GM23338 (cell line): ENCODE measurements at regions not wholly inside any gene's neighbourhood (a gene's known extent, or its start where the extent isn't known, plus 50 kb on each side); places are given as distances from the start of the nearest gene placed in this dataset.
A peak's percentile ranks its signal among the peaks of the same experiment; 100 is the strongest.

Source experiments
- ATAC-seq: fragments of 200-7000 bp; cut with Tn5 transposase; 3 replicates; pipeline ENCODE4 v1.9.1; 2020
- DNase-seq: peaks from one replicate; pipeline ENCODE4 v3.0.0-alpha.2; 2015; ENCODE audit warnings: low spot score
- H2AFZ ChIP-seq: fragments of 200-600 bp; sonication (generic); 2 replicates; pipeline ENCODE4 v1.8.0; 2016; ENCODE audit warnings: antibody characterized with exemption, mild to moderate bottlenecking, moderate library complexity
- H3F3A ChIP-seq: fragments of 200-600 bp; sonication (generic); replicated peaks from 2 replicates; pipeline ENCODE4 v1.8.0; 2017; ENCODE audit warnings: antibody characterized with exemption, mixed run types, low read depth
- H3K27ac ChIP-seq: fragments of 200-600 bp; sonication (generic); 2 replicates; pipeline ENCODE4 v1.6.1; 2016; ENCODE audit warnings: low read depth
- H3K27me3 ChIP-seq: fragments of 200-600 bp; sonication (generic); 2 replicates; pipeline ENCODE4 v1.8.0; 2016; ENCODE audit warnings: mild to moderate bottlenecking, mixed run types, moderate library complexity; ENCODE audit not compliant: insufficient read depth
- H3K36me3 ChIP-seq: fragments of 200-600 bp; sonication (generic); 2 replicates; pipeline ENCODE4 v1.8.0; 2016; ENCODE audit warnings: mild to moderate bottlenecking; ENCODE audit not compliant: insufficient read depth
- H3K4me1 ChIP-seq: fragments of 200-600 bp; sonication (generic); 2 replicates; pipeline ENCODE4 v1.8.0; 2016; ENCODE audit warnings: mild to moderate bottlenecking, moderate library complexity; ENCODE audit not compliant: insufficient read depth
- H3K4me2 ChIP-seq: fragments of 200-600 bp; sonication (generic); 2 replicates; pipeline ENCODE4 v1.7.1; 2017; ENCODE audit warnings: mixed run types
- H3K4me3 ChIP-seq: fragments of 200-600 bp; sonication (generic); 2 replicates; pipeline ENCODE4 v1.6.1; 2016; ENCODE audit warnings: mixed run types
- H3K79me2 ChIP-seq: fragments of 200-600 bp; sonication (generic); replicated peaks from 2 replicates; pipeline ENCODE4 v1.8.0; 2017; ENCODE audit warnings: mild to moderate bottlenecking; ENCODE audit not compliant: insufficient read depth
- H3K9me2 ChIP-seq: fragments of 200-600 bp; sonication (generic); 2 replicates; pipeline ENCODE4 v1.8.0; 2017; ENCODE audit not compliant: insufficient read depth
- H4K20me1 ChIP-seq: fragments of 200-600 bp; sonication (generic); replicated peaks from 2 replicates; pipeline ENCODE4 v1.8.0; 2017; ENCODE audit warnings: mild to moderate bottlenecking; ENCODE audit not compliant: insufficient read depth
- H3K27ac Mint-ChIP-seq: 2 replicates; pipeline ENCODE4 v1.8.0; 2020; ENCODE audit warnings: inconsistent platforms, mild to moderate bottlenecking, moderate library complexity, mixed read lengths
- H3K27me3 Mint-ChIP-seq: 3 replicates; pipeline ENCODE4 v1.8.0; 2022; ENCODE audit warnings: low read depth, mild to moderate bottlenecking, moderate library complexity, mixed read lengths, inconsistent platforms; ENCODE audit not compliant: insufficient read depth, poor library complexity
- H3K36me3 Mint-ChIP-seq: 3 replicates; pipeline ENCODE4 v1.8.0; 2021; ENCODE audit warnings: low read depth, mild to moderate bottlenecking, inconsistent platforms, moderate library complexity, mixed read lengths
- H3K4me1 Mint-ChIP-seq: 3 replicates; pipeline ENCODE4 v1.8.0; 2020; ENCODE audit warnings: mild to moderate bottlenecking, inconsistent platforms, mixed read lengths
- H3K4me3 Mint-ChIP-seq: 3 replicates; pipeline ENCODE4 v1.8.0; 2021; ENCODE audit warnings: moderate library complexity, mild to moderate bottlenecking, inconsistent platforms, mixed read lengths
- H3K9me3 Mint-ChIP-seq: 3 replicates; pipeline ENCODE4 v1.8.0; 2020; ENCODE audit warnings: moderate library complexity, mild to moderate bottlenecking, inconsistent platforms, mixed read lengths
- CREB1 ChIP-seq: fragments of 250-450 bp; sonication (Bioruptor Pico); IDR thresholded peaks from 2 replicates; pipeline ENCODE4 v1.5.0; 2020; ENCODE audit warnings: low read depth, mild to moderate bottlenecking, moderate library complexity
- CTCF ChIP-seq, 2 experiments: fragments of 200-600 bp in 1 of 2; sonication (generic) in 1 of 2; conservative IDR thresholded peaks; 2 replicates each; pipeline versions ENCODE4 v1.5.1 to v1.6.1; 2016 to 2017; ENCODE audit warnings: antibody characterized with exemption in 2 of 2, low read depth in 2 of 2, mild to moderate bottlenecking in 2 of 2, moderate library complexity in 1 of 2
- ETS1 ChIP-seq: IDR thresholded peaks from 2 replicates; pipeline ENCODE4 v1.6.1; 2016; ENCODE audit warnings: antibody characterized with exemption
- EZH2 ChIP-seq: fragments of 200-600 bp; sonication (generic); IDR thresholded peaks from one replicate; pipeline ENCODE4 v1.8.0; 2017; ENCODE audit warnings: antibody characterized with exemption, mild to moderate bottlenecking, low read depth; ENCODE audit not compliant: unreplicated experiment
- EZH2phosphoT487 ChIP-seq: fragments of 200-600 bp; sonication (generic); IDR thresholded peaks from one replicate; pipeline ENCODE4 v1.8.1; 2018; ENCODE audit warnings: antibody characterized with exemption; ENCODE audit not compliant: unreplicated experiment
- JUNB ChIP-seq: IDR thresholded peaks from one replicate; pipeline ENCODE4 v1.6.1; 2016; ENCODE audit warnings: antibody characterized with exemption; ENCODE audit not compliant: unreplicated experiment
- NANOG ChIP-seq: IDR thresholded peaks from 2 replicates; pipeline ENCODE4 v1.6.1; 2016; ENCODE audit warnings: antibody characterized with exemption, borderline replicate concordance
- POLR2AphosphoS5 ChIP-seq: IDR thresholded peaks from 2 replicates; pipeline ENCODE4 v1.6.1; 2016; ENCODE audit warnings: antibody characterized with exemption, low read depth
- REST ChIP-seq: IDR thresholded peaks from one replicate; pipeline ENCODE4 v1.6.1; 2018; ENCODE audit warnings: antibody characterized with exemption; ENCODE audit not compliant: unreplicated experiment
- STAT1 ChIP-seq: IDR thresholded peaks from one replicate; pipeline ENCODE4 v1.6.1; 2016; ENCODE audit warnings: antibody characterized with exemption; ENCODE audit not compliant: unreplicated experiment
- ZNF114 ChIP-seq: fragments of 250-450 bp; sonication (Bioruptor Pico); IDR thresholded peaks from 2 replicates; pipeline ENCODE4 v1.5.0; 2020; ENCODE audit warnings: mild to moderate bottlenecking, moderate library complexity
- ZNF331 ChIP-seq: fragments of 250-450 bp; sonication (Bioruptor Pico); IDR thresholded peaks from 2 replicates; pipeline ENCODE4 v1.5.0; 2020; ENCODE audit warnings: low read depth, mild to moderate bottlenecking, moderate library complexity
- ZNF462 ChIP-seq: fragments of 250-450 bp; sonication (Bioruptor Pico); IDR thresholded peaks from 2 replicates; pipeline ENCODE4 v1.5.0; 2020; ENCODE audit warnings: mild to moderate bottlenecking, moderate library complexity

GRCh38 chr3:13932578-13933295 lies 52.9 kb upstream of the WNT7A start:
- peaks cover 20% of the 10 kb centered on the region for H3K36me3 Mint-ChIP-seq
- ATAC-seq = peak; percentile 55
- peaks cover 91% of the 10 kb centered on the region for H3K9me3 Mint-ChIP-seq
- Histone ChIP-seq H3K36me3 (no peaks in the 10 kb centered on the region), H2AFZ (peak overlapping the region; percentile 63; the same call in 1 of the 2 replicates), H3K9me2 (no peaks in the 10 kb centered on the region), H3K4me1 (no peaks in the 10 kb centered on the region), H3K79me2 (no peaks in the 10 kb centered on the region), H3K27ac (no peak overlapping the region), H3F3A (no peaks in the 10 kb centered on the region), H3K4me3 (no peak overlapping the region), H3K4me2 (no peak overlapping the region), H4K20me1 (no peaks in the 10 kb centered on the region), H3K27me3 (no peaks in the 10 kb centered on the region; the same call in 1 of the 2 replicates)
- peaks cover 11% of the 10 kb centered on the region for H3K27me3 Mint-ChIP-seq
- TF ChIP-seq ZNF331 (no peak), CTCF (conservative IDR thresholded peaks at IDR 0.05; ENCODE audit: low read depth in 2 of 2) (no peak), REST (no peak), JUNB (no peak), NANOG (no peak), STAT1 (no peak), CREB1 (CRISPR knock-in tag) (no peak), EZH2 (no peak), ZNF462 (CRISPR knock-in tag) (no peak), ETS1 (no peak), POLR2AphosphoS5 (no peak), ZNF114 (CRISPR knock-in tag) (no peak), EZH2phosphoT487 (no peak)
- peak; percentile 22 for DNase-seq
- no peak overlapping the region for H3K4me3 Mint-ChIP-seq
- no peak overlapping the region for H3K27ac Mint-ChIP-seq
- H3K4me1 Mint-ChIP-seq = no peaks in the 10 kb centered on the region
